ENCODE measurements at regions not wholly inside any gene's neighbourhood (a gene's known extent, or its start where the extent isn't known, plus 50 kb on each side); places are given as distances from the start of the nearest gene placed in this dataset.
"Not testable (repeated sequence)": the region's sequence is repeated elsewhere in the genome, so short reads cannot be mapped to it uniquely, and the experiment has no call there.

DNA sequence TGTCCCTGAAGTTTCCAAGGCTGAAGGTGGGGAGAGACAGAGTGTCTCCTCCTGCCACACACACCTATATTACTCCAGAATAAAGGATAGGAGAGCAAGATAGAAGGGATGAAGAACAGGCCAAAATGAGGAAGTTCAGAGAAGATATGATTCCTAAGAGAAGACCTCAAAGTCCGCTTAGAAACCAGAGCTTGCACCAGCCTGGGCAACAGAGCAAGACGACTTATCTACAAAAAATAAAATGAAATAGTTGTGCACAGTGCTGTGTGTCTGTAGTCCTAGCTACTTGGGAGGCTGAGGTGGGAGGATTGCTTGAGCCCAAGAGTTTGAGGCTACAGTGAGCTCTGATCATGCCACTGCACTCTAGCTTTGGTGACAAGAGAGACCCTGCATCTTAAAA is 128.2 kb downstream of the HS3ST3B1 start:
- no peak for DNase-seq (ENCODE audit: low read depth in 3 of 3)

DNA sequence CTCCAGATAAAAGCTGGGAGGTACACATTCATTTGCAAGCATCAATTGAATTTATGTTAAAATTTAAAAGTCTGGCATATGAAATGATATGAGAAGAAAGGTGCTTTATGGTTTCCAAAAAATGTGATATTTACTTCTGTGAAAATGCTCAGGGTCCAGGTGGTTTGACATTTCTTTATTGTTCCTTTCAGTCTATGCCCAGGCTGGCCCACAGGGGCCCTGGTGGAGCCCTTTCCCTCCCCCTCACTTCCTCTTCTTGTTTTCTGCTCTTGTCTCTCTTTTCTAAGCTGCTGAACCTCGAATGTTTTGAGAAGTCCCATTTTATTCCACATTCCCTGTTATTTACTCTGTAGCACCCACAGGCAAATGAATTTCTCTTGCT is 127.8 kb downstream of the HS3ST3B1 start:
- DNase-seq (ENCODE audit: low read depth in 3 of 3), result no peak

DNA sequence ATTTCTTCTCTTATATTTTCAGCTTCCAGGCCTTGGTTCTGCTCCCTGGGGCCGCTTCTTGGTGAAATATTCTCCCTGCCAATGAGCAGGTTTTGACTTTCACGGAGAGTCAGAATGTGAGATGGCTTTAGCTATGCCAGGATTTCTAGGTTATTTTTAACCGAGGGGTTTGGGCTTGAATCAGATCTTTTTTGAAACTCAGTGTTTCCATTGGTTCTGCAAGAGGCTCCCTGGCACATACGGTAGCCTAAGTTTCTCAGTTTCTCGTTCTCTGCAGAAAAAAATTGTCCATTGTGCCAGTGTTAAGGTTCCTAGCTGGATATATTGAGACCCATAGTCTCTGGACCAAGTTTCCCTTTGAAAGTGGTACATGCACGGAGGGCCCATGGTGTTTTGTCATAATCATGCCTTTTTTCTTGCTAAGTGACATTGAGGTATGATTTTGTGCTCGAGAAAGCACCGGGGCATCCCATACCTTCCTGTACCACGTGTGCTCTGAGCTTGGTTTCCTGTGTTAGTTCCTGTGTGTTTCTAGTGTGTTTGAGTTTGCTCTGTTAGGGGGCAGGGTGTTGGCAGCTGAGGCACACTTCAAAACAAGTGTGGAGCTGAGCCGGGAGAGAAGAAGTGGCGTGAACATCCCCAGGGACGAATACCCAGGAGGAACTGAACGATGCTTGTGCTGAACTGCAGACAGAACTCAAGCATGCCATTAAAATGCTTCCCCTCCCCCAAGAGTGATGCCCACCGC is 127.2 kb downstream of the HS3ST3B1 start:
- DNase-seq (ENCODE audit: low read depth in 3 of 3), result peak in 1 of 3 donors; percentile 21

DNA sequence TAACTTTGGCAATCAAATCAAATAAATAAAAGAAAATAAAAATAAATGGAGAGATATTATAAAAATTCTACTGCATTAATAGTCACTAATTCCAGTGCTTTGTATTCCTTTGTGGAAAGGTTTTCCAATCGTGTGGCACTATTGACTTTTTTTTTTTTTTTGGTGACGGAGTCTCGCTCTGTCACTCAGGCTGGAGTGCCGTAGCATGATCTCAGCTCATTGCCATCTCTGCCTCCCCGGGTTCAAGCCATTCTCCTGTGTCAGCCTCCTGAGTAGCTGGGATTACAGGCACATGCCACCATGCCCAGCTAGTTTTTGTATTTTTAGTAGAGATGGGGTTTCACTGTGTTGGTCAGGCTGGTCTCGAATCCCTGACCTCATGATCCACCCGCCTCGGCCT is 122.3 kb downstream of the HS3ST3B1 start:
- DNase-seq (ENCODE audit: low read depth in 3 of 3), result not testable (repeated sequence)

DNA sequence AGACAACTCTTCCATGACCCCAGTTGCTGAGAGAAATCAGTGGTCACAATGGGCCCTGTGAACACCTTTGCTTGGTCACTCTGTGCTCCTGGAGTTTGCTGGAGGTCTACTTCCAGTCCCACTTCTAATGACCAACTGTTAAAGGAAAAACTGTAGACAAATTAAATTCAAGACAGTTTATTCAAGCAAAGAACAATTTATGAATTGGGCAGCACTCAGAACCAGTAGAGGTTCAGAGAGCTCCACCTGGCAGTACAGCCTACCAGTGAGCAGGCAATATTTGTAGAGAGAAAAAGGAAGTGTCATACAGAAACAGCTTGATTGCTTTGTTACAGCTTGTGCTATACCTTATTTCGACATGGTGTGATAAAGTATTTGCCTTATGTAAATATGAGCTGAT is 116.5 kb downstream of the HS3ST3B1 start:
- no peak for DNase-seq (ENCODE audit: low read depth in 3 of 3)

DNA sequence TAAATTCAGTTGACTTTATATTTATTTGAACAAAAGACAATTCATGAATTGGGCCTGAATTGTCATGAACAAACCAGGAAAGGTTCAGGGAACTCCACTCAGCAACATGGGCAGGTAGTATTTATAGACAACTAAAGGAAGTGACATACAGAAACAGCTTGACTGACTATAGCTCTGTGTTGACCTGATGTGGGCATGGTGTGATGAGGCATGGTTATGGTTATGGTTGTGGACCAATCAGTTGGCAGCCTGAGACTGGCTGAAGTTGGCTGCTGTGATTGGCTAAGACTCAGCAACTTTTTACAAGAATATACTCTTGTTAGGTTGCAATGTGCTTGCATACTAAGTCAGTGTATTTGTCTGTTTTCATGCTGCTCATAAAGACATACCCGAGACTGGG is 108.4 kb downstream of the HS3ST3B1 start:
- no peak for DNase-seq (ENCODE audit: low read depth in 3 of 3)

DNA sequence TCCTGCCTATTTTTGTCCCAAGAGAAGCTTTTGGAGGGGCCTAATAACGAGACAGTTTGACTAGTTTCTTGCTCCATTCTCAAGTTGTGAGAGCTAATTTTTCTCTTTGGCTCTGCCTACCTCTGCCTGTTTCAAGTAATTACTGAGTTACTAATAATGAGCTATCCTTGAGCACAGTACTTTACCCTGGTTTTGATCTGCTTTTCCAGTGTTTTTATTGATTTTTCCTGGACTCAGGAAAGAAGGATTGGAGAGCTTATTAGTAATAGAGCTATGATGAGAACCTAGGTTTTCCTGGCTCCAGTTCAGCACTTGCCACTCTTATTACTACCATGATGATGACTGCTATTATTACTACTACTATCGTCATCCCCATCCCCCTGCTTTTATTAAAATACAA is 106.7 kb downstream of the HS3ST3B1 start:
- no peak for DNase-seq (ENCODE audit: low read depth in 3 of 3)

DNA sequence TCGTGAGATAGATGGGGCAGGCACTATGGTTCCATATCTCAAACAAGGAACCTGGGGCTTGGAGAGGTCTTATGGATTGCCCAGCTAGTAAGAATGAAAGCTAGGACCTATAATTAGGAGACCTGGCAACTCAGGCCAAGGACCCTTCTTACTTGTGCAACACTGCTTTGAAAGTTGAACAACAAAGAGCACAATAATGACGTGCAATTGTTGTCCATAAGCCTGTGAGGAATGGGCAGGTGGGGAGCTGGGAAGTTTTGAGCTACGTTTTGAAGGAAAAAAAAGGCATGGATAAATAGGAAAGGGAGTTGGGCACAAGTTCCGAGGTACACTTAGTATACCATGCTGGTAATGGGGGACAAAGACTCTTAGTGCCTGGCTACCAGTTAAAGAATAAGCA is 104.3 kb downstream of the HS3ST3B1 start:
- no peak for DNase-seq (ENCODE audit: low read depth in 3 of 3)
